ENCODE measurements at regions not wholly inside any gene's neighbourhood (a gene's known extent, or its start where the extent isn't known, plus 50 kb on each side); places are given as distances from the start of the nearest gene placed in this dataset.

DNA sequence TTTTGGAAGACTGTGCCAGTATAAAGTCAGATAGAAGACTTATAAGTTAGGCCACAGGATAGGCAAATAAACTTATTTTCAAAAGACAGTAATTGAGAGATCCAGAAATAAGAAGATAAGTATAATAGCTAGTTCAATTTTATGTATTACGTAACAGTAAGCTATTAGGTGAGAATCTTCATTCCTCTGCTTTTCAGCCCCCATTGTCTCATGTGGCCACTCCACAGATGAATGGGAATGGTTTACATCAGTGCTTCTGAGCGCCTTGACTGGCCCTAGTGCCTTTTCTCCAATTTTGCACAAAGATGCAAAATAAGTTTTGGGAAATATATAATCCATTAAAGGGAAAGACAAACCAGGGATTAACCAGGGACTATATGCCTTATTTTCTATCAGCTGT is 550.5 kb downstream of the MMUT start:
- no peak overlapping the region for H3K4me3 ChIP-seq
- no peak for DNase-seq (ENCODE audit: low spot score)
- no peaks in the 10 kb centered on the region for H3K4me1 ChIP-seq
- no peaks in the 10 kb centered on the region for H3K9me3 ChIP-seq
- no peaks in the 10 kb centered on the region for H3K36me3 ChIP-seq
- no peak for TF ChIP-seq CTCF (IDR thresholded peaks at IDR 0.05)
- H3K27ac ChIP-seq, result no peak overlapping the region
- H3K27me3 ChIP-seq, result no peaks in the 10 kb centered on the region

- Histone ChIP-seq H3K27me3 (no peaks in the 10 kb centered on the region), H3K36me3 (no peaks in the 10 kb centered on the region), H3K27ac (no peak overlapping the region), H3K9me3 (no peaks in the 10 kb centered on the region), H3K4me1 (no peaks in the 10 kb centered on the region), H3K4me3 (no peak overlapping the region)
- no peak for TF ChIP-seq CTCF (IDR thresholded peaks at IDR 0.05)
- no peak for DNase-seq (ENCODE audit: low spot score)
Observed at GRCh38 chr6:48904809-48905208, 558.2 kb downstream of the MMUT start.

DNA sequence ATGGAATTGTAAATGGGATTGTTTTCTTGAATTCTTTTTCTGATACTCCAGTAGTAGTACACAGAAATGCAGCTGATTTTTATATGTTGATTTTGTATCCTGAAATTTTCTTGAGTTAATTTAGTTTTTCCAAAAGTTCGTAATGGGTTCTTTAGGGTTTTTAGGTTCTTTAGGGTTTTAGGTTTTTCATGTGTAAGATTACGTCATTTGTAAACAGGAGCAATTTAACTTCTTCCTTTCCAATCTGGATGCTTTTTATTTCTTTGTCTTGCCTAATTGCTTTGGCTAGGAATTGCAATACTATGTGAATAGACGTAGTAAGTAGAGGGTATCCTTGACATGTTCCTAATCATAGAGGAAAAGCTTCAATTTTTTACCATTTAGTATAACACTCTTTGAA is 568.6 kb downstream of the MMUT start:
- Histone ChIP-seq H3K4me1 (no peaks in the 10 kb centered on the region), H3K27ac (no peak overlapping the region), H3K36me3 (no peaks in the 10 kb centered on the region), H3K9me3 (no peaks in the 10 kb centered on the region), H3K4me3 (no peak overlapping the region), H3K27me3 (no peaks in the 10 kb centered on the region)
- TF ChIP-seq CTCF (IDR thresholded peaks at IDR 0.05), result no peak
- no peak for DNase-seq (ENCODE audit: low spot score)

GRCh38 chr6:48893048-48893447 is 570.0 kb downstream of the MMUT start:
- TF ChIP-seq CTCF (IDR thresholded peaks at IDR 0.05), result no peak
- no peak for DNase-seq (ENCODE audit: low spot score)
- Histone ChIP-seq H3K4me1 (no peaks in the 10 kb centered on the region), H3K36me3 (no peaks in the 10 kb centered on the region), H3K4me3 (no peak overlapping the region), H3K27me3 (no peaks in the 10 kb centered on the region), H3K9me3 (no peaks in the 10 kb centered on the region), H3K27ac (no peak overlapping the region)

- Histone ChIP-seq H3K36me3 (no peaks in the 10 kb centered on the region), H3K4me1 (no peaks in the 10 kb centered on the region), H3K27me3 (no peaks in the 10 kb centered on the region), H3K27ac (no peak overlapping the region), H3K9me3 (no peaks in the 10 kb centered on the region), H3K4me3 (no peak overlapping the region)
- DNase-seq (ENCODE audit: low spot score), result no peak
- no peak for TF ChIP-seq CTCF (IDR thresholded peaks at IDR 0.05)
Observed at GRCh38 chr6:48891308-48891707, 571.7 kb downstream of the MMUT start.

- Histone ChIP-seq H3K9me3 (no peaks in the 10 kb centered on the region), H3K36me3 (no peaks in the 10 kb centered on the region), H3K27ac (no peak overlapping the region), H3K4me3 (no peak overlapping the region), H3K27me3 (no peaks in the 10 kb centered on the region), H3K4me1 (no peaks in the 10 kb centered on the region)
- DNase-seq (ENCODE audit: low spot score), result no peak
- TF ChIP-seq CTCF (IDR thresholded peaks at IDR 0.05), result no peak
Observed at GRCh38 chr6:48889429-48889828, 573.6 kb downstream of the MMUT start.
